GM23338 (cell line): ENCODE measurements at regions not wholly inside any gene's neighbourhood (a gene's known extent, or its start where the extent isn't known, plus 50 kb on each side); places are given as distances from the start of the nearest gene placed in this dataset.

Source experiments
- ATAC-seq: fragments of 200-7000 bp; cut with Tn5 transposase; 3 replicates; pipeline ENCODE4 v1.9.1; 2020
- DNase-seq: peaks from one replicate; pipeline ENCODE4 v3.0.0-alpha.2; 2015; ENCODE audit warnings: low spot score
- H2AFZ ChIP-seq: fragments of 200-600 bp; sonication (generic); 2 replicates; pipeline ENCODE4 v1.8.0; 2016; ENCODE audit warnings: antibody characterized with exemption, mild to moderate bottlenecking, moderate library complexity
- H3F3A ChIP-seq: fragments of 200-600 bp; sonication (generic); replicated peaks from 2 replicates; pipeline ENCODE4 v1.8.0; 2017; ENCODE audit warnings: antibody characterized with exemption, mixed run types, low read depth
- H3K27ac ChIP-seq: fragments of 200-600 bp; sonication (generic); 2 replicates; pipeline ENCODE4 v1.6.1; 2016; ENCODE audit warnings: low read depth
- H3K27me3 ChIP-seq: fragments of 200-600 bp; sonication (generic); 2 replicates; pipeline ENCODE4 v1.8.0; 2016; ENCODE audit warnings: mild to moderate bottlenecking, mixed run types, moderate library complexity; ENCODE audit not compliant: insufficient read depth
- H3K36me3 ChIP-seq: fragments of 200-600 bp; sonication (generic); 2 replicates; pipeline ENCODE4 v1.8.0; 2016; ENCODE audit warnings: mild to moderate bottlenecking; ENCODE audit not compliant: insufficient read depth
- H3K4me1 ChIP-seq: fragments of 200-600 bp; sonication (generic); 2 replicates; pipeline ENCODE4 v1.8.0; 2016; ENCODE audit warnings: mild to moderate bottlenecking, moderate library complexity; ENCODE audit not compliant: insufficient read depth
- H3K4me2 ChIP-seq: fragments of 200-600 bp; sonication (generic); 2 replicates; pipeline ENCODE4 v1.7.1; 2017; ENCODE audit warnings: mixed run types
- H3K4me3 ChIP-seq: fragments of 200-600 bp; sonication (generic); 2 replicates; pipeline ENCODE4 v1.6.1; 2016; ENCODE audit warnings: mixed run types
- H3K79me2 ChIP-seq: fragments of 200-600 bp; sonication (generic); replicated peaks from 2 replicates; pipeline ENCODE4 v1.8.0; 2017; ENCODE audit warnings: mild to moderate bottlenecking; ENCODE audit not compliant: insufficient read depth
- H3K9me2 ChIP-seq: fragments of 200-600 bp; sonication (generic); 2 replicates; pipeline ENCODE4 v1.8.0; 2017; ENCODE audit not compliant: insufficient read depth
- H4K20me1 ChIP-seq: fragments of 200-600 bp; sonication (generic); replicated peaks from 2 replicates; pipeline ENCODE4 v1.8.0; 2017; ENCODE audit warnings: mild to moderate bottlenecking; ENCODE audit not compliant: insufficient read depth
- H3K27ac Mint-ChIP-seq: 2 replicates; pipeline ENCODE4 v1.8.0; 2020; ENCODE audit warnings: inconsistent platforms, mild to moderate bottlenecking, moderate library complexity, mixed read lengths
- H3K27me3 Mint-ChIP-seq: 3 replicates; pipeline ENCODE4 v1.8.0; 2022; ENCODE audit warnings: low read depth, mild to moderate bottlenecking, moderate library complexity, mixed read lengths, inconsistent platforms; ENCODE audit not compliant: insufficient read depth, poor library complexity
- H3K36me3 Mint-ChIP-seq: 3 replicates; pipeline ENCODE4 v1.8.0; 2021; ENCODE audit warnings: low read depth, mild to moderate bottlenecking, inconsistent platforms, moderate library complexity, mixed read lengths
- H3K4me1 Mint-ChIP-seq: 3 replicates; pipeline ENCODE4 v1.8.0; 2020; ENCODE audit warnings: mild to moderate bottlenecking, inconsistent platforms, mixed read lengths
- H3K4me3 Mint-ChIP-seq: 3 replicates; pipeline ENCODE4 v1.8.0; 2021; ENCODE audit warnings: moderate library complexity, mild to moderate bottlenecking, inconsistent platforms, mixed read lengths
- H3K9me3 Mint-ChIP-seq: 3 replicates; pipeline ENCODE4 v1.8.0; 2020; ENCODE audit warnings: moderate library complexity, mild to moderate bottlenecking, inconsistent platforms, mixed read lengths
- CREB1 ChIP-seq: fragments of 250-450 bp; sonication (Bioruptor Pico); IDR thresholded peaks from 2 replicates; pipeline ENCODE4 v1.5.0; 2020; ENCODE audit warnings: low read depth, mild to moderate bottlenecking, moderate library complexity
- CTCF ChIP-seq, 2 experiments: fragments of 200-600 bp in 1 of 2; sonication (generic) in 1 of 2; conservative IDR thresholded peaks; 2 replicates each; pipeline versions ENCODE4 v1.5.1 to v1.6.1; 2016 to 2017; ENCODE audit warnings: antibody characterized with exemption in 2 of 2, low read depth in 2 of 2, mild to moderate bottlenecking in 2 of 2, moderate library complexity in 1 of 2
- ETS1 ChIP-seq: IDR thresholded peaks from 2 replicates; pipeline ENCODE4 v1.6.1; 2016; ENCODE audit warnings: antibody characterized with exemption
- EZH2 ChIP-seq: fragments of 200-600 bp; sonication (generic); IDR thresholded peaks from one replicate; pipeline ENCODE4 v1.8.0; 2017; ENCODE audit warnings: antibody characterized with exemption, mild to moderate bottlenecking, low read depth; ENCODE audit not compliant: unreplicated experiment
- EZH2phosphoT487 ChIP-seq: fragments of 200-600 bp; sonication (generic); IDR thresholded peaks from one replicate; pipeline ENCODE4 v1.8.1; 2018; ENCODE audit warnings: antibody characterized with exemption; ENCODE audit not compliant: unreplicated experiment
- JUNB ChIP-seq: IDR thresholded peaks from one replicate; pipeline ENCODE4 v1.6.1; 2016; ENCODE audit warnings: antibody characterized with exemption; ENCODE audit not compliant: unreplicated experiment
- NANOG ChIP-seq: IDR thresholded peaks from 2 replicates; pipeline ENCODE4 v1.6.1; 2016; ENCODE audit warnings: antibody characterized with exemption, borderline replicate concordance
- POLR2AphosphoS5 ChIP-seq: IDR thresholded peaks from 2 replicates; pipeline ENCODE4 v1.6.1; 2016; ENCODE audit warnings: antibody characterized with exemption, low read depth
- REST ChIP-seq: IDR thresholded peaks from one replicate; pipeline ENCODE4 v1.6.1; 2018; ENCODE audit warnings: antibody characterized with exemption; ENCODE audit not compliant: unreplicated experiment
- STAT1 ChIP-seq: IDR thresholded peaks from one replicate; pipeline ENCODE4 v1.6.1; 2016; ENCODE audit warnings: antibody characterized with exemption; ENCODE audit not compliant: unreplicated experiment
- ZNF114 ChIP-seq: fragments of 250-450 bp; sonication (Bioruptor Pico); IDR thresholded peaks from 2 replicates; pipeline ENCODE4 v1.5.0; 2020; ENCODE audit warnings: mild to moderate bottlenecking, moderate library complexity
- ZNF331 ChIP-seq: fragments of 250-450 bp; sonication (Bioruptor Pico); IDR thresholded peaks from 2 replicates; pipeline ENCODE4 v1.5.0; 2020; ENCODE audit warnings: low read depth, mild to moderate bottlenecking, moderate library complexity
- ZNF462 ChIP-seq: fragments of 250-450 bp; sonication (Bioruptor Pico); IDR thresholded peaks from 2 replicates; pipeline ENCODE4 v1.5.0; 2020; ENCODE audit warnings: mild to moderate bottlenecking, moderate library complexity

GRCh38 chr11:90465553-90465952 lies 242.7 kb upstream of the CHORDC1 start:
- Histone ChIP-seq H3K9me2 (no peaks in the 10 kb centered on the region), H3K4me3 (no peak overlapping the region), H3K4me2 (no peak overlapping the region), H4K20me1 (no peaks in the 10 kb centered on the region), H3K36me3 (no peaks in the 10 kb centered on the region), H3K79me2 (no peaks in the 10 kb centered on the region), H2AFZ (no peak overlapping the region), H3K4me1 (0 out of 2 replicates have a peak, but pooled peaks cover 7% of the 10 kb centered on the region), H3K27me3 (no peaks in the 10 kb centered on the region), H3F3A (no peaks in the 10 kb centered on the region), H3K27ac (no peak overlapping the region)
- TF ChIP-seq JUNB (no peak), ETS1 (no peak), CREB1 (CRISPR knock-in tag) (no peak), EZH2phosphoT487 (no peak), REST (no peak), CTCF (conservative IDR thresholded peaks at IDR 0.05; ENCODE audit: low read depth in 2 of 2) (no peak), NANOG (no peak), ZNF114 (CRISPR knock-in tag) (no peak), POLR2AphosphoS5 (no peak), EZH2 (no peak), STAT1 (no peak), ZNF462 (CRISPR knock-in tag) (no peak), ZNF331 (no peak)
- no peak overlapping the region for H3K4me3 Mint-ChIP-seq
- H3K27me3 Mint-ChIP-seq, result no peaks in the 10 kb centered on the region
- ATAC-seq, result no peak
- H3K4me1 Mint-ChIP-seq, result peaks cover 10% of the 10 kb centered on the region; the same call in 2 of the 3 replicates
- no peak for DNase-seq
- H3K9me3 Mint-ChIP-seq, result no peaks in the 10 kb centered on the region
- H3K36me3 Mint-ChIP-seq, result no peaks in the 10 kb centered on the region
- H3K27ac Mint-ChIP-seq, result no peak overlapping the region
